IMR-90 (cell line): ENCODE measurements at regions not wholly inside any gene's neighbourhood (a gene's known extent, or its start where the extent isn't known, plus 50 kb on each side); places are given as distances from the start of the nearest gene placed in this dataset.

ENCODE experiments used
- ATAC-seq: fragments of 200-7000 bp; cut with Tn5 transposase; 2 replicates; pipeline ENCODE4 v1.9.1; 2020; ENCODE audit warnings: low read depth, mild to moderate bottlenecking, moderate library complexity
- BruUV-seq: library from RNA; stranded (reverse); fragments of 400-500 nt; replicated peaks from 2 replicates; lab custom pipeline; 2021; lab: Mats Ljungman, UMichigan
- CTCF ChIA-PET: fragments of 300-600 bp; formaldehyde crosslinking; extraction: SDS; loops from one replicate; lab custom pipeline; 2021; ENCODE audit warnings: antibody characterized with exemption; lab: Yijun Ruan, JAX
- POLR2A ChIA-PET: fragments of 300-600 bp; sonication (Branson Sonifier 250); formaldehyde crosslinking; loops from one replicate; lab custom pipeline; 2022; ENCODE audit warnings: antibody characterized with exemption; ENCODE audit not compliant: unreplicated experiment; lab: Charles Lee
- DNase-seq: peaks from one replicate; pipeline ENCODE4 v3.0.0; 2013
- H2AFZ ChIP-seq: replicated peaks from 2 replicates; pipeline ENCODE3; 2013; ENCODE audit warnings: low read length, mild to moderate bottlenecking; ENCODE audit not compliant: poor library complexity
- H2AK5ac ChIP-seq: 2 replicates; pipeline ENCODE4 v1.6.1; 2013; ENCODE audit warnings: low read depth, low read length, inconsistent platforms
- H2AK9ac ChIP-seq: replicated peaks from 2 replicates; pipeline ENCODE3; 2013; ENCODE audit warnings: mild to moderate bottlenecking, low read depth, low read length, moderate library complexity; ENCODE audit not compliant: poor library complexity
- H2BK120ac ChIP-seq: 2 replicates; pipeline ENCODE4 v1.6.1; 2013; ENCODE audit warnings: low read depth, low read length, inconsistent platforms
- H2BK15ac ChIP-seq: 3 replicates; pipeline ENCODE4 v1.6.1; 2013; ENCODE audit warnings: low read depth, low read length, inconsistent platforms
- H2BK20ac ChIP-seq: 2 replicates; pipeline ENCODE4 v1.6.1; 2013; ENCODE audit warnings: low read depth, mild to moderate bottlenecking, inconsistent platforms, low read length, moderate library complexity
- H2BK5ac ChIP-seq: 2 replicates; pipeline ENCODE4 v1.6.1; 2013; ENCODE audit warnings: mild to moderate bottlenecking, low read depth, low read length, inconsistent platforms; ENCODE audit not compliant: poor library complexity, severe bottlenecking
- H3K14ac ChIP-seq: replicated peaks from 2 replicates; pipeline ENCODE4 v1.6.1; 2013; ENCODE audit warnings: low read depth, low read length, inconsistent platforms
- H3K18ac ChIP-seq: 2 replicates; pipeline ENCODE4 v1.6.1; 2013; ENCODE audit warnings: low read depth, low read length, control low read depth
- H3K23ac ChIP-seq: 2 replicates; pipeline ENCODE4 v1.6.1; 2013; ENCODE audit warnings: low read depth, low read length, inconsistent platforms
- H3K27ac ChIP-seq: 2 replicates; pipeline ENCODE4 v1.5.1; 2013; ENCODE audit warnings: mild to moderate bottlenecking, control low read depth, low read length; ENCODE audit not compliant: insufficient read depth
- H3K27me3 ChIP-seq: 2 replicates; pipeline ENCODE4 v1.6.1; 2013; ENCODE audit warnings: low read length; ENCODE audit not compliant: control insufficient read depth, insufficient read depth
- H3K36me3 ChIP-seq: 2 replicates; pipeline ENCODE4 v1.6.1; 2013; ENCODE audit warnings: low read length, mixed read lengths; ENCODE audit not compliant: control insufficient read depth, insufficient read depth
- H3K4ac ChIP-seq: 2 replicates; pipeline ENCODE4 v1.6.1; 2013; ENCODE audit warnings: low read depth, low read length, inconsistent platforms
- H3K4me1 ChIP-seq: 2 replicates; pipeline ENCODE4 v1.6.1; 2013; ENCODE audit warnings: low read length, mixed read lengths; ENCODE audit not compliant: control insufficient read depth, insufficient read depth
- H3K4me2 ChIP-seq: 2 replicates; pipeline ENCODE4 v1.6.1; 2013; ENCODE audit warnings: low read depth, mild to moderate bottlenecking, control low read depth, low read length, moderate library complexity
- H3K4me3 ChIP-seq: 2 replicates; pipeline ENCODE4 v1.5.1; 2013; ENCODE audit warnings: low read depth, mild to moderate bottlenecking, control low read depth, low read length, moderate library complexity; ENCODE audit not compliant: insufficient read depth
- H3K56ac ChIP-seq: 2 replicates; pipeline ENCODE4 v1.6.1; 2013; ENCODE audit warnings: low read length, inconsistent platforms; ENCODE audit not compliant: insufficient read depth; ENCODE audit errors: extremely low read depth
- H3K79me1 ChIP-seq, 2 experiments: 2 replicates each; pipeline ENCODE4 v1.6.1; 2013; ENCODE audit warnings: low read length in 2 of 2, inconsistent platforms in 1 of 2, low read depth in 1 of 2
- H3K9ac ChIP-seq: 2 replicates; pipeline ENCODE4 v1.6.1; 2013; ENCODE audit warnings: low read depth, low read length, control low read depth
- H3K9me1 ChIP-seq: 2 replicates; pipeline ENCODE4 v1.6.1; 2013; ENCODE audit warnings: low read length, inconsistent platforms; ENCODE audit not compliant: insufficient read depth
- H3K9me3 ChIP-seq: 2 replicates; pipeline ENCODE4 v1.6.1; 2013; ENCODE audit warnings: low read length; ENCODE audit not compliant: control insufficient read depth, insufficient read depth
- H4K20me1 ChIP-seq: 2 replicates; pipeline ENCODE4 v1.6.1; 2013; ENCODE audit warnings: low read length, inconsistent platforms; ENCODE audit not compliant: insufficient read depth
- H4K5ac ChIP-seq: 2 replicates; pipeline ENCODE4 v1.6.1; 2013; ENCODE audit warnings: mild to moderate bottlenecking, low read depth, low read length, control low read depth
- H4K8ac ChIP-seq, 2 experiments: 2 replicates each; pipeline ENCODE4 v1.6.1; 2013; ENCODE audit warnings: low read depth in 2 of 2, low read length in 2 of 2, control low read depth in 1 of 2, inconsistent platforms in 1 of 2
- H4K91ac ChIP-seq: 2 replicates; pipeline ENCODE4 v1.6.1; 2013; ENCODE audit warnings: low read depth, low read length, inconsistent platforms; ENCODE audit not compliant: insufficient read depth
- BHLHE40 ChIP-seq: fragments of 150-350 bp; IDR thresholded peaks from 2 replicates; pipeline ENCODE4 v1.6.1; 2016; ENCODE audit warnings: mild to moderate bottlenecking, low read depth, low read length
- CEBPB ChIP-seq: IDR thresholded peaks from 2 replicates; pipeline ENCODE4 v1.6.1; 2012; ENCODE audit warnings: low read depth, low read length, improper control_type of control experiment
- CHD1 ChIP-seq: IDR thresholded peaks from 2 replicates; pipeline ENCODE4 v1.6.1; 2012; ENCODE audit warnings: low read depth, low read length, improper control_type of control experiment
- ELK1 ChIP-seq: fragments of 150-350 bp; IDR thresholded peaks from 2 replicates; pipeline ENCODE4 v1.6.1; 2016; ENCODE audit warnings: low read depth, mild to moderate bottlenecking, low read length, moderate library complexity, borderline replicate concordance
- FOS ChIP-seq: fragments of 150-350 bp; IDR thresholded peaks from 2 replicates; pipeline ENCODE4 v1.6.1; 2016; ENCODE audit warnings: low read depth, low read length
- MAFK ChIP-seq: IDR thresholded peaks from 2 replicates; pipeline ENCODE4 v1.6.1; 2012; ENCODE audit warnings: low read depth, low read length, improper control_type of control experiment
- MAZ ChIP-seq: IDR thresholded peaks from 2 replicates; pipeline ENCODE4 v1.6.1; 2012; ENCODE audit warnings: low read depth, mild to moderate bottlenecking, low read length, improper control_type of control experiment, moderate library complexity, borderline replicate concordance
- MXI1 ChIP-seq: IDR thresholded peaks from 2 replicates; pipeline ENCODE4 v1.6.1; 2012; ENCODE audit warnings: low read depth, mild to moderate bottlenecking, low read length, moderate library complexity, borderline replicate concordance
- NFE2L2 ChIP-seq: fragments of 150-350 bp; IDR thresholded peaks from 2 replicates; pipeline ENCODE4 v1.6.1; 2016; ENCODE audit warnings: low read depth, mild to moderate bottlenecking, low read length
- POLR2A ChIP-seq: IDR thresholded peaks from 2 replicates; pipeline ENCODE4 v1.6.1; 2012; ENCODE audit warnings: mild to moderate bottlenecking, low read depth, low read length
- RAD21 ChIP-seq: IDR thresholded peaks from 2 replicates; pipeline ENCODE4 v1.6.1; 2012; ENCODE audit warnings: low read length, improper control_type of control experiment
- RCOR1 ChIP-seq: IDR thresholded peaks from 2 replicates; pipeline ENCODE4 v1.6.1; 2012; ENCODE audit warnings: mild to moderate bottlenecking, low read length, improper control_type of control experiment; ENCODE audit not compliant: insufficient replicate concordance
- RFX5 ChIP-seq: IDR thresholded peaks from 2 replicates; pipeline ENCODE4 v1.8.0; 2012; ENCODE audit warnings: low read depth, mild to moderate bottlenecking, low read length, moderate library complexity
- SMC3 ChIP-seq: fragments of 150-350 bp; IDR thresholded peaks from 2 replicates; pipeline ENCODE4 v1.6.1; 2016; ENCODE audit warnings: low read depth, mild to moderate bottlenecking, antibody characterized with exemption, low read length, moderate library complexity
- USF2 ChIP-seq: fragments of 150-350 bp; IDR thresholded peaks from 2 replicates; pipeline ENCODE4 v1.6.1; 2017; ENCODE audit warnings: mild to moderate bottlenecking, antibody characterized with exemption, low read length, low read depth
- dilution Hi-C: fragments of 300-500 bp; cut with HindIII; formaldehyde crosslinking; loops from one replicate; pipeline ENCODE4 v1.14.3; 2018; ENCODE audit warnings: low sequenced_read_pairs; ENCODE audit not compliant: unreplicated experiment
- in situ Hi-C: fragments of 300-500 bp; cut with MboI; formaldehyde crosslinking; loops from 3 replicates; pipeline ENCODE4 v1.14.3; 2019; ENCODE audit warnings: low sequenced_read_pairs, inconsistent platforms, mixed read lengths
- intact Hi-C: fragments of 100-400 bp; cut with micrococcal nuclease; formaldehyde crosslinking; loops from 2 replicates; pipeline ENCODE4 v1.10.0; 2022
- TF ChIP-seq, protein P1 (sequence below): conservative IDR thresholded peaks from 2 replicates; pipeline ENCODE4 v1.5.1; 2012; ENCODE audit warnings: mild to moderate bottlenecking, low read depth, low read length, improper control_type of control experiment

DNA sequence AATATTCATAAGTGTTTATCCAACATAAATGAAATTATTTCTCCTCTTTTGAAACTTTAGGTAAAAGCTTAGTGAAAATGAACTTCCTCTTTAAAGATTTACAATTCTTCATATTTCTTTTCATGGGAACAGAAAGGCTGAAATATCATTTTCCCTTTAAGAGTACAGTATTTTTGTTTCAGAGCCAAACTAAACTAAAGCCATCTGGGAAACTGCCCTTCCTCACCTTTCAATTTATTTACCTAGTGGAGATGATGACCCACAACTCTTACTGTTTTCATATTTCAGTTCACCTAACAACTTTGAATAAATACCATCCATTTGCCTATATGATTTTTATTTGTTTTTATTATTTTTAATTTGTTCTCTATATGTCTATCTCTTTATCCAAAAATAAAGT, 105.4 kb downstream of the ALX1 start:
- Histone ChIP-seq H3K4ac (no peak overlapping the region), H2AK5ac (no peak overlapping the region), H3K4me3 (no peak overlapping the region), H2BK20ac (no peak overlapping the region), H2AK9ac (no peak overlapping the region), H3K23ac (no peak overlapping the region), H4K8ac (no peak overlapping the region), H3K18ac (no peak overlapping the region), H3K9me1 (no peaks in the 10 kb centered on the region), H3K27ac (no peak overlapping the region), H3K4me2 (no peak overlapping the region), H4K5ac (no peak overlapping the region), H3K27me3 (no peaks in the 10 kb centered on the region), H3K14ac (no peak overlapping the region), H3K9ac (no peak overlapping the region), H3K4me1 (no peaks in the 10 kb centered on the region), H3K56ac (no peak overlapping the region), H2BK5ac (no peak overlapping the region), H2BK15ac (no peak overlapping the region), H4K20me1 (no peaks in the 10 kb centered on the region), H2BK120ac (no peak overlapping the region), H2AFZ (no peak overlapping the region), H3K9me3 (no peaks in the 10 kb centered on the region), H3K79me1 (no peaks in the 10 kb centered on the region), H3K36me3 (no peaks in the 10 kb centered on the region), H4K91ac (no peak overlapping the region)
- dilution Hi-C loops, result no loop called here
- ATAC-seq (no peak), DNase-seq (no peak)
- ChIA-PET POLR2A (no interaction called here), CTCF (no interaction called here)
- intact Hi-C loops, result no loop called here
- no TSS peak for BruUV-seq
- in situ Hi-C loops, result no loop called here
- TF ChIP-seq POLR2A (no peak), MAZ (no peak), USF2 (no peak), CHD1 (no peak), RAD21 (no peak), BHLHE40 (no peak), MXI1 (no peak), NFE2L2 (no peak), RFX5 (no peak), SMC3 (no peak), FOS (no peak), ELK1 (no peak), RCOR1 (no peak), CEBPB (no peak), MAFK (no peak)
- TF ChIP-seq, protein P1, sequence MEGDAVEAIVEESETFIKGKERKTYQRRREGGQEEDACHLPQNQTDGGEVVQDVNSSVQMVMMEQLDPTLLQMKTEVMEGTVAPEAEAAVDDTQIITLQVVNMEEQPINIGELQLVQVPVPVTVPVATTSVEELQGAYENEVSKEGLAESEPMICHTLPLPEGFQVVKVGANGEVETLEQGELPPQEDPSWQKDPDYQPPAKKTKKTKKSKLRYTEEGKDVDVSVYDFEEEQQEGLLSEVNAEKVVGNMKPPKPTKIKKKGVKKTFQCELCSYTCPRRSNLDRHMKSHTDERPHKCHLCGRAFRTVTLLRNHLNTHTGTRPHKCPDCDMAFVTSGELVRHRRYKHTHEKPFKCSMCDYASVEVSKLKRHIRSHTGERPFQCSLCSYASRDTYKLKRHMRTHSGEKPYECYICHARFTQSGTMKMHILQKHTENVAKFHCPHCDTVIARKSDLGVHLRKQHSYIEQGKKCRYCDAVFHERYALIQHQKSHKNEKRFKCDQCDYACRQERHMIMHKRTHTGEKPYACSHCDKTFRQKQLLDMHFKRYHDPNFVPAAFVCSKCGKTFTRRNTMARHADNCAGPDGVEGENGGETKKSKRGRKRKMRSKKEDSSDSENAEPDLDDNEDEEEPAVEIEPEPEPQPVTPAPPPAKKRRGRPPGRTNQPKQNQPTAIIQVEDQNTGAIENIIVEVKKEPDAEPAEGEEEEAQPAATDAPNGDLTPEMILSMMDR, result no peak
